NOMO-1 (cell line): ENCODE measurements at regions not wholly inside any gene's neighbourhood (a gene's known extent, or its start where the extent isn't known, plus 50 kb on each side); places are given as distances from the start of the nearest gene placed in this dataset.

Source experiments
- DNase-seq, 2 experiments: peaks; one replicate each; lab custom pipeline; 2025; ENCODE audit not compliant: unreplicated experiment in 2 of 2; lab: John Stamatoyannopoulos, UW

- no peak for DNase-seq
Observed at GRCh38 chr11:69967484-69967883, 110.6 kb upstream of the ANO1 start.

- DNase-seq = no peak
Observed at GRCh38 chr11:69968396-69969347, 109.4 kb upstream of the ANO1 start.

- no peak for DNase-seq
Observed at GRCh38 chr11:69969890-69970784, 108.0 kb upstream of the ANO1 start.

GRCh38 chr11:69970785-69971535 is 107.2 kb upstream of the ANO1 start:
- no peak for DNase-seq

DNA sequence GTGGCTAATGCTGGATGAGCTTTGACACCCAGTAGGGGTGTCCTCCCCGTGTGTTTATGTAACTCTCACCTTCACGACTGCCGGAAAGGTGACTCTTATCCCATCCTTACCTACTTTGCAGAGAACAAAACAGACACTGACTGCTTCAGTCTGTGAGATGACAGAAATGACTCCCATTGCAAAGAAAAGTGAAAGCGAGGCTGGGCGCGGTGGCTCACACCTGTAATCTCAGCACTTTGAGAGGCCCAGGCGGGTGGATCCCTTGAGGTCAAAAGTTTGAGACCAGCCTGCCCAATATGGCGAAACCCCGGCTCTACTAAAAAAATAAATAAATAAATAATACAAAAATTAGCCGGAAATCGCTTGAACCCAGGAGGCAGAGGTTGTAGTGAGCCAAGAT is 106.4 kb upstream of the ANO1 start:
- no peak for DNase-seq

DNA sequence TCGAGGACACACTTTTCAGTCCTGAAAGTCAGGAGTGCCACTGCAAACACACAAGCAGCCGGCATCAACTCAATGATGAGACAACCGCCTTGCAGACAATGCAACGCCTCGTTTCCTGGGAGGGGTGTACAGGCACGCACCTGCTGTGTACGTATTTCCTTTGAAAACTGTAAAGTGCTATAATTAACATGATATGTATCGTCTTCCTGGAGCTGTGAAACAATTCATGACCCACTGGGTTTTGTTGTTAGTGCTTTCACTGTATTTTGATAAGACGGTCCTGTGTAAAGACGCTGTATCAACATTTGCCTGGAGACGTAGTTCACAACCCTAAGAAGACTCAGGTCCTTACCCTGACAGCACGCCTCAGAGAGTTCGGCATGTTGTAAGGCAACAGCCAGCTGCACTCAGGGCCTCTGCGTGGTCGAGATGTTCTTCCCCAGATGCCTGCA is 105.7 kb upstream of the ANO1 start:
- DNase-seq = no peak

GRCh38 chr11:69974528-69974927 is 103.6 kb upstream of the ANO1 start:
- DNase-seq = no peak

DNA sequence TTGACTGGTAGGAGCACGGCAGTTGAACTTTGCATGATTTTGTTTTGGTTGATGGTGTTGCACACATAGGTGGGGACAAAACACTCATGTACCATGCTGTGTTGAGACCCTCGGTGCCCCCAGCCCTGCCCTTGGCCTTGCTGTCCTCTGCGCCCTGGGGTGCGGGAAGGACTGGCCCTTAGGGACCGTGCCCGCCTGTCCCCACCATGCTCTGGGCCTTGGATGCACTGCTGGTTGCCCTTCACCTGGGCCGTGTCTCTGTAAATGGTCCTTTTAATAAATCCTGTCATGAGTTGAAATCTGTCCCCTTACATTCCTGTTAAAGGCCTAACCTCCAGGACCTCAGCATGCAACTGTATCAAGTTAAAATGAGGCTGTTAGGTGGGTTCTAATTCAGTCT is 102.3 kb upstream of the ANO1 start:
- no peak for DNase-seq

- DNase-seq = no peak
Observed at GRCh38 chr11:69976794-69977193, 101.3 kb upstream of the ANO1 start.

DNA sequence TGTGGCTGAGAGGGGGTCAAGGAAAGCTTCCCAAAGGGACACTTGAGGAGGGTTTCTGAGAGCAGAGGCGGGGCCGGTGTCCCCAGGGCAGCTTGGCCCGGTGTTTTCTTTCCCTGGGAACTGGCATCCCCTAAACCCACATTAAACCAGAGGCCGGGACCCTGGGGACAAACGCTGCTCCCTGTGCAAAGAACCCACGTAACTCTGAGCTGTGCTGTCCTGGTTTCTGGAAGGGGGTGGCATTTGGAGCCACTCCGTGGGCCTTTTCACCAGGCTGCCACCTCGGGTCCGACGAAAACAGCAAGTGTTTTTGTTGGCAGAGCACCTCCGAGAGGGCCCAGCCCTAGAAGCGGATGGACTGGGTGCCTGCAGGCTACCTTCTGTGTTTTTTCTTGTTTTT is 100.2 kb upstream of the ANO1 start:
- DNase-seq = no peak

GRCh38 chr11:69978841-69979614 is 99.1 kb upstream of the ANO1 start:
- DNase-seq = no peak

- no peak for DNase-seq
Observed at GRCh38 chr11:69979632-69980031, 98.5 kb upstream of the ANO1 start.

- DNase-seq = no peak
Observed at GRCh38 chr11:69981119-69981784, 96.9 kb upstream of the ANO1 start.

DNA sequence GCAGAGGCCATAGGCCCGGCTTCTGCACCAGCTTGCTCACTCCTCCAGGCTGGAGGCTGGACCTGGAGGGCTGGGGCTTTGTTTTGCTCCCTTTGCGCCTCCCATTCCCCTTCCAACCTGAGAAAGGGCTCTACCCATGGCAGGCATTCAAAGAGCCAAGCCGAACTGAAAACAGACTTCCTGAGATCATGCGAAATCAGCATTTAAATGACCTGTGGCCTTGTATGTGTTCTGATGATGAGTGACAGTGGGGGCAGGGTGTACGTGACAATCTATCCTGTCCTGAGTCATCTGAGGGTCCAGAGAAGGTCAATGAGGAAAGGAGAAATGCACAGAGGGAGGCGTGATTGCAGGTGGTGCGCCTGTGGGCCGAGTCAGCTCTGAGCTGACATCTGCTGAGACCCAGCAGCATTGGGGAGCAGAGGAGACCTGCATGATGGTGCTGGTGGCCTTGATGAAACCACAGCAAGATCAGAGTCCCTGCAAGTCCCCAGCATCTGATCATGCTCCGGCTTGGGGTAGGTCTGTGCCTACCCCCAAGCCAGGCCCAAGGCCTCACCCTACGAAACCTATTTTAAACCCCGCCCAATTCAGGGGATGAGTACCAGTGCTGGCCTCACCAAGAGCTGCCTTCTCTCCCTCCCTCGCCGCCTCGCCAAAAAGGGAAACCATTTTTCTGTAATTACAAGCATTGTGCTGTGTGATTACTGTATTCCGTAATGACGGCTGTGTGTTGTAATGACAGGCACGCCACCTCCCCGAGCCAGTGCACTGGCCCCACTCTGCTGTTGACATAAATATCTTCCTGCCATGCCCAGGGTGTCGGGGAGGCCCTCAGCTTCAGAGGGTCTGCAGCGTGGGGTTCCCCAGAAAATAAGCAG is 95.2 kb upstream of the ANO1 start:
- DNase-seq = peak; percentile 48 to 74

DNA sequence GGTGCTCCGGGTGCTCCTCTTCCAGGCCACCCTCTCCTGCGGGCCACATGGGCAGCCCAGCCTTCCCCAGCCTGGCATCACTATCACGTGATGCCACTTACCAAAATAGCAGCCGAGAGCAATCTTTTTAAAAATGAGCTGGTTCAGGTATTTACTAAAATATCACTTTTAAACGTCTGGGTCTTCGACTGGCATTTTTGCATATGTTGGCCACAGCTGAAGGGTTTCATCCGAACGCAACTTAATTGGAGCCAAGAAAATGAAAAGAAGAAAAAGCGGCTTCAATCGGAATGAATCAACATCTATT is 94.6 kb upstream of the ANO1 start:
- DNase-seq = no peak

- DNase-seq = no peak
Observed at GRCh38 chr11:69983897-69984438, 94.1 kb upstream of the ANO1 start.

- no peak for DNase-seq
Observed at GRCh38 chr11:69984457-69985261, 93.5 kb upstream of the ANO1 start.

GRCh38 chr11:69985331-69985640 is 92.8 kb upstream of the ANO1 start:
- no peak for DNase-seq
